ENCODE measurements at regions not wholly inside any gene's neighbourhood (a gene's known extent, or its start where the extent isn't known, plus 50 kb on each side); places are given as distances from the start of the nearest gene placed in this dataset.

DNA sequence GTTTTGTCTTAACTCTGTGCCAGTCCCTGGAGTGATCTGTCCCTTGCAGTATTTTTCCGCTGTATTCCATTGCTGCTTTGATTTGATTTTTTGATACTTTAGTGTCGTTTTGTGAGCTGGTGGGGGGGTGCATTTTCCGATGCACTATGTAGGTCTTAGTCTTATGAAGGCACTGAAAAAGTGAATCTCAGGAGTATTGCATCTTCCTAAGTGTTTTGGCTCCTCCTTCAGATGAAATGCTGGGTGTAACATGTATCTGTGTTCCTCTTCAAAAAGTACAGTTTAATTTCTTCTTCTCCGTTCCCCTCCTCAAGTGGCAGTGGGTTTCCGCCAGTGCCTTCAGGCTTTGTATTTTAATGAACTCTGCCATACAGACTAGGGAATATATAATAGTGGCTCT lies 580.7 kb upstream of the GJE1 start:
- no peak for TF ChIP-seq POLR2A (IDR thresholded peaks at IDR 0.05)
- TF ChIP-seq, protein P1, sequence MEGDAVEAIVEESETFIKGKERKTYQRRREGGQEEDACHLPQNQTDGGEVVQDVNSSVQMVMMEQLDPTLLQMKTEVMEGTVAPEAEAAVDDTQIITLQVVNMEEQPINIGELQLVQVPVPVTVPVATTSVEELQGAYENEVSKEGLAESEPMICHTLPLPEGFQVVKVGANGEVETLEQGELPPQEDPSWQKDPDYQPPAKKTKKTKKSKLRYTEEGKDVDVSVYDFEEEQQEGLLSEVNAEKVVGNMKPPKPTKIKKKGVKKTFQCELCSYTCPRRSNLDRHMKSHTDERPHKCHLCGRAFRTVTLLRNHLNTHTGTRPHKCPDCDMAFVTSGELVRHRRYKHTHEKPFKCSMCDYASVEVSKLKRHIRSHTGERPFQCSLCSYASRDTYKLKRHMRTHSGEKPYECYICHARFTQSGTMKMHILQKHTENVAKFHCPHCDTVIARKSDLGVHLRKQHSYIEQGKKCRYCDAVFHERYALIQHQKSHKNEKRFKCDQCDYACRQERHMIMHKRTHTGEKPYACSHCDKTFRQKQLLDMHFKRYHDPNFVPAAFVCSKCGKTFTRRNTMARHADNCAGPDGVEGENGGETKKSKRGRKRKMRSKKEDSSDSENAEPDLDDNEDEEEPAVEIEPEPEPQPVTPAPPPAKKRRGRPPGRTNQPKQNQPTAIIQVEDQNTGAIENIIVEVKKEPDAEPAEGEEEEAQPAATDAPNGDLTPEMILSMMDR (IDR thresholded peaks at IDR 0.05) = no peak
